Suprapubic skin (tissue), 3 donors: ENCODE measurements at regions not wholly inside any gene's neighbourhood (a gene's known extent, or its start where the extent isn't known, plus 50 kb on each side); places are given as distances from the start of the nearest gene placed in this dataset.

Source experiments
- POLR2AphosphoS5 ChIP-seq, 3 donors: sonication (generic); formaldehyde crosslinking; IDR thresholded peaks; one replicate each; pipeline ENCODE4 v1.6.1; 2017; ENCODE audit warnings: antibody characterized with exemption in 3 of 3
- TF ChIP-seq, protein P1 (sequence below), 2 donors: fragments of 200-600 bp in 1 of 2; fragments of 450-650 bp in 1 of 2; sonication (generic) in 1 of 2; IDR thresholded peaks; one replicate each; pipeline ENCODE4 v1.5.1; 2016 to 2019; ENCODE audit warnings: antibody characterized with exemption in 2 of 2, mild to moderate bottlenecking in 1 of 2, moderate library complexity in 1 of 2

DNA sequence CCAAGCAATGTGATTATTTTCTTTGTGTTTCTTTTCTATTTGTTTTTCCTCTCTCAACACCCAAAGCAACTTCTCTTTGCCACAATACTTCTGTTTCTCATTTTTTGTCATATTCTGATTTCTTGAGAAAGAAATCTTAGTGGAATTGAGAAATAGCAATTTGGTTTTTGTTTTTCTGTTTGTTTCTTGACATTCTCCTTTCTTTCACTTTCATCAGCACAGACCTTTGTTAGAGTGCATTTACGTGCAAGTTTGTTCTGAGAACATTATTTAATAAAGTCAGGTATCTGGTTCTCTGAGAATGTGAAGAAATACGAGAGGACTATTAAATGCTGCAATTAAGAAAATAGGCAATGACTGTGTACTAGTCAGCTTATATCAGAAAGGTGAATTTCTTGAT lies 608.1 kb upstream of the AADAT start:
- no peak for TF ChIP-seq POLR2AphosphoS5 (IDR thresholded peaks at IDR 0.05)
- TF ChIP-seq, protein P1, sequence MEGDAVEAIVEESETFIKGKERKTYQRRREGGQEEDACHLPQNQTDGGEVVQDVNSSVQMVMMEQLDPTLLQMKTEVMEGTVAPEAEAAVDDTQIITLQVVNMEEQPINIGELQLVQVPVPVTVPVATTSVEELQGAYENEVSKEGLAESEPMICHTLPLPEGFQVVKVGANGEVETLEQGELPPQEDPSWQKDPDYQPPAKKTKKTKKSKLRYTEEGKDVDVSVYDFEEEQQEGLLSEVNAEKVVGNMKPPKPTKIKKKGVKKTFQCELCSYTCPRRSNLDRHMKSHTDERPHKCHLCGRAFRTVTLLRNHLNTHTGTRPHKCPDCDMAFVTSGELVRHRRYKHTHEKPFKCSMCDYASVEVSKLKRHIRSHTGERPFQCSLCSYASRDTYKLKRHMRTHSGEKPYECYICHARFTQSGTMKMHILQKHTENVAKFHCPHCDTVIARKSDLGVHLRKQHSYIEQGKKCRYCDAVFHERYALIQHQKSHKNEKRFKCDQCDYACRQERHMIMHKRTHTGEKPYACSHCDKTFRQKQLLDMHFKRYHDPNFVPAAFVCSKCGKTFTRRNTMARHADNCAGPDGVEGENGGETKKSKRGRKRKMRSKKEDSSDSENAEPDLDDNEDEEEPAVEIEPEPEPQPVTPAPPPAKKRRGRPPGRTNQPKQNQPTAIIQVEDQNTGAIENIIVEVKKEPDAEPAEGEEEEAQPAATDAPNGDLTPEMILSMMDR (IDR thresholded peaks at IDR 0.05), result no peak
